ENCODE measurements at regions not wholly inside any gene's neighbourhood (a gene's known extent, or its start where the extent isn't known, plus 50 kb on each side); places are given as distances from the start of the nearest gene placed in this dataset.

- TF ChIP-seq GATA3 (IDR thresholded peaks at IDR 0.05; ENCODE audit: low read depth, low read length) (no peak), GATA2 (IDR thresholded peaks at IDR 0.05; ENCODE audit: low read depth, low read length) (no peak)
These were observed 187.7 kb upstream of the TLE4 start for GRCh38 chr9:79384091-79384490.

- TF ChIP-seq GATA3 (IDR thresholded peaks at IDR 0.05; ENCODE audit: low read depth, low read length) = no peak
These were observed 187.3 kb upstream of the TLE4 start for GRCh38 chr9:79384501-79384900.

DNA sequence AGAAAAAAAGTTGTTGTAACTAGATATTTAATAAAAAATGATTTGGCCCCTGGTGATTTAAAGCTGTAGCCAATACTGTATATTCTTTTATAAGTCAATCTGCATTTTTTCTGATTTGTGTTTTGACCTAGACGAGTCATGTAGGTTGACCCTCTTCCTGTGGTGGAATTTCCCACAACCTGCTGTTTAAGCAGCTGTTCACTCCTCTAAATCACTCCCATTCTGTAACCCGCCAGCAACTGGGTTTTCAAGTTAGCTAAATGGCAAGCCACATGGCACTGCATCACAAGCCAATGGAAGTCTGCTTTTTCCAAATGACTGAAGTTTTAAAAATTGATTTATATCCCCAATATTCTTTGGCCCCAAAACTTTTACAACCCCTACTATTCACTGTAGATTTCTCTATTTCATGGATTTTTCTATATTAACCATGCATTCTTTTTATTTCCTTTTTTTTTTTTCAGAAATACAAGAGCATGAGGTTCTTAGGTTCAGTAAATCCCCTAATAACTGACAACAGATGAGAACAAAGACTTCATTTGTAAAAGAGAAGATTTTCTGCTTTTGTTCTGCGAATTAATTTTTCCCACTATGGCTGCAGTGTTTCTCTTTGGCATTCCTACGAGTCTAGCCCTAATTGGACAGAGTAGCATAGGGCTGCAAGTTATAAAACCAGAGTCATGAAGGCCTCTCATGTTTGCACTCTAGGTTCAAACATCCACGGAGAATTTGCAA lies 184.5 kb upstream of the TLE4 start:
- TF ChIP-seq GATA3 (IDR thresholded peaks at IDR 0.05; ENCODE audit: low read depth, low read length) = no peak
- no peak for TF ChIP-seq GATA2 (IDR thresholded peaks at IDR 0.05; ENCODE audit: low read depth, low read length)

GRCh38 chr9:79390077-79390698 lies 181.6 kb upstream of the TLE4 start:
- TF ChIP-seq GATA3 (IDR thresholded peaks at IDR 0.05; ENCODE audit: low read depth, low read length) (no peak), GATA2 (IDR thresholded peaks at IDR 0.05; ENCODE audit: low read depth, low read length) (no peak)

GRCh38 chr9:79390781-79391770 lies 180.7 kb upstream of the TLE4 start:
- TF ChIP-seq GATA2 (IDR thresholded peaks at IDR 0.05; ENCODE audit: low read depth, low read length) = no peak
- no peak for TF ChIP-seq GATA3 (IDR thresholded peaks at IDR 0.05; ENCODE audit: low read depth, low read length)

GRCh38 chr9:79395228-79395627 lies 176.5 kb upstream of the TLE4 start:
- TF ChIP-seq GATA3 (IDR thresholded peaks at IDR 0.05; ENCODE audit: low read depth, low read length) (no peak), GATA2 (IDR thresholded peaks at IDR 0.05; ENCODE audit: low read depth, low read length) (no peak)

DNA sequence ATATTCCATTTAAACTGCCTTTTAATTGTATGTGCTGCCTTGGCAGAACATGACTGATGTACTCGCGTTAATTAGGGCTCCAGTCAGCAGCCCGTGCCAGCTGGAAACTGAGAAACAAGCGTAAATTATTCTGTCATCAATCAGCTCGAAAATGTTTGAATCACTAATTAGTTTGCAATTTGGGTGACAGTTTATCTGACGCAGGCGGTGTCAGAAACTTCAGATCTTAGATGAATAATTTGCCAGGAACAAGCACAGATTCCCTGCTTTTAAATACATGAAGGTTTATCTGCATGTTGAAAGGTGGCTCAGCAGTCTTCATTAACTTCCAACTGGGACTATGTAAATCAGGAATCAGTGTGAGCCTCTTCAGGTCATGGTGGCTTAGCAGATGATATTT lies 176.0 kb upstream of the TLE4 start:
- TF ChIP-seq GATA2 (IDR thresholded peaks at IDR 0.05; ENCODE audit: low read depth, low read length) (no peak), GATA3 (IDR thresholded peaks at IDR 0.05; ENCODE audit: low read depth, low read length) (no peak)

GRCh38 chr9:79396168-79396567 lies 175.6 kb upstream of the TLE4 start:
- TF ChIP-seq GATA2 (IDR thresholded peaks at IDR 0.05; ENCODE audit: low read depth, low read length) (no peak), GATA3 (IDR thresholded peaks at IDR 0.05; ENCODE audit: low read depth, low read length) (no peak)

DNA sequence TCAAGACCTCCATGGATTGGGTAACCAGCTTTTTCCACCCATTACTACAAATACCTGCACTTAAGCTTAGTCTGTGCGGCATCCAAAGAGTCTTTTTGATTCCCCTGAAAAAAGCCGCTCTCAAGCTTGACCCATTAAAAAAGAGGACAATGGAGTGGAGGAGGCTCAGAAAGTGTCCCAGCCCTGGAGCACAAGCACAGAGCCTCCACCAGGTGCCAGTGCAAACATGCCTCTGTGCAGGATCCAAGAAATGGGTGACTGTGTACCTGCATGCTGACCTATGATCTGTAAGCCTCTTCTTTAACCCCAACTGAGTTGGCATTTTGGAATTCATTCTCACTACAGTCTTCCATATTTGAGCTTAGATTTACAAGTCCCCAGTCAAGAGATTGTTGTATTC lies 168.3 kb upstream of the TLE4 start:
- TF ChIP-seq GATA2 (IDR thresholded peaks at IDR 0.05; ENCODE audit: low read depth, low read length) (no peak), GATA3 (IDR thresholded peaks at IDR 0.05; ENCODE audit: low read depth, low read length) (no peak)

GRCh38 chr9:79408200-79408599 lies 163.6 kb upstream of the TLE4 start:
- TF ChIP-seq GATA2 (IDR thresholded peaks at IDR 0.05; ENCODE audit: low read depth, low read length) = no peak
- TF ChIP-seq GATA3 (IDR thresholded peaks at IDR 0.05; ENCODE audit: low read depth, low read length) = no peak

- TF ChIP-seq GATA2 (IDR thresholded peaks at IDR 0.05; ENCODE audit: low read depth, low read length) (no peak), GATA3 (IDR thresholded peaks at IDR 0.05; ENCODE audit: low read depth, low read length) (no peak)
These were observed 163.1 kb upstream of the TLE4 start for GRCh38 chr9:79408617-79409016.

DNA sequence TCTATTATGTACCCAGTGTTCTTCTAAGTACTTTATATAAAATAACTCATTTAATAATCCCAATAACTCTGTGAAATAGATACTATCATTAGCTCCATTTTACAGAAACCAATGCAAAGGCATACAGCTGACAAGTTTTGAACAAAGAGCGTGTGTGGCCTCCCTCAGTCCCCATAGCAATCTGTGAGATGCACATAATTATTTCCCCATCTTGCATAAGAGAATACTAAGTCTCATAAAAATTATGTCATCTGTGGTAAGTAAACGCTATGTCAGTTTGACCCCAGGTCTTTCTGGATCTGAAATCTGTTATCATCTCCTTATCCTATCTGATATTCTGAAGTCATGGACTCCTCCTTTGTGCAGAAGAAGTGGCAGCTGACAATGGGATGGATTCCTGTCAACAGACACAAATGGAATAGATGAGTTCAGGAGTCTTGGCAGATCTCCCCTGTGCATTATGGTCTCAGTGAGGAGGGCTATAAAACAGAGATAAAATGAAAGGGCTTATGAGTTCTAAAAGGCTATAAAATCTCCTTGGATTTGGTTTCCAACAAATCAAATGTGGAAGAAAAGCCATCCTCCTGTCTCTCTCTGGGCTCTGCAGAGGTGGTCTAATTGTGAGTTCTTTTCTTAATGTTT lies 162.5 kb upstream of the TLE4 start:
- no peak for TF ChIP-seq GATA3 (IDR thresholded peaks at IDR 0.05; ENCODE audit: low read depth, low read length)
- no peak for TF ChIP-seq GATA2 (IDR thresholded peaks at IDR 0.05; ENCODE audit: low read depth, low read length)

DNA sequence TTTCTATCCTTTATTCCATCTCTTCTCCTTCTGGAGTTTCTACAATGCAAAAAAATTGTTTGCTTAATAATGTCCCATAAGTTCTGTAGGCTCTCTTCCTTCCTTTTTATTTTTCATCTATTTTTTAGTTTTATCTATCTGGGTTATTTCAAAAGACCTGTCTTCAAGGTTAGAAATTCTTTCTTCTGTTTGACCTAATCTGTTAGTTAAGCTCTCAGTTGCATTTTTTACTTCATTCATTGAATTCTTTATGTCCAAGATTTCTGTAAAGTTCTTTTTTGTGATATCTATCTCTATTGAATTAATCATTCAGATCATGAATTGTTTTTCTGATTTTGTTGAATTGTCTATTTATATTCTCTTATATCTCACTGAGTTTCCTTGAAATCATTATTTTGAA lies 145.9 kb upstream of the TLE4 start:
- no peak for TF ChIP-seq GATA3 (IDR thresholded peaks at IDR 0.05; ENCODE audit: low read depth, low read length)
- TF ChIP-seq GATA2 (IDR thresholded peaks at IDR 0.05; ENCODE audit: low read depth, low read length) = no peak

DNA sequence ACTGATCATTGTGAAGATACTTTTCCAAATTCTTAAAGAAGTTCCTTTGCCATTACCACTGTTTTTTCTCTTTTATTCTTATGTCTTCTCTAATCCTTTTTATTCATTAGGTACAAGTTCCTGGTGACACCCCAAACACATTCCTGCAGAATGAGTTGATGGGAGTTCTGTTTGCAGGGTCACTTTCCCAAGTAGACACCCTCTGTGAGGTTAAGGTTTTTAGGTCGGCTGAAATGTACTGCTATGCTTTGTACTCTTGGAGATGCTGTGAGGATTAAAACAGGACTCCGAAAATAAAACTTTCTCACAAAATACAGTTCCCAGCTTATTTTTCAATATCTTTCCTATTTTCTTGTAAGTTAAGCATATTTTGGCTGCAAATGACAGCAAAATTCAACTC lies 143.3 kb upstream of the TLE4 start:
- no peak for TF ChIP-seq GATA2 (IDR thresholded peaks at IDR 0.05; ENCODE audit: low read depth, low read length)
- TF ChIP-seq GATA3 (IDR thresholded peaks at IDR 0.05; ENCODE audit: low read depth, low read length) = no peak

All from SH-SY5Y (cell line).